GM18508 (cell line): ENCODE measurements at regions not wholly inside any gene's neighbourhood (a gene's known extent, or its start where the extent isn't known, plus 50 kb on each side); places are given as distances from the start of the nearest gene placed in this dataset.

Experiments used
- ATAC-seq: cut with Tn5 transposase; IDR thresholded peaks from one replicate; pipeline ENCODE4 v1.9.1; 2021; ENCODE audit warnings: moderate number of reproducible peaks; ENCODE audit not compliant: insufficient read depth, unreplicated experiment

GRCh38 chr9:20065046-20065445 lies 276.2 kb upstream of the SLC24A2 start:
- no peak for ATAC-seq

GRCh38 chr9:20054734-20055133 lies 265.9 kb upstream of the SLC24A2 start:
- no peak for ATAC-seq

GRCh38 chr9:20048985-20049384 lies 260.1 kb upstream of the SLC24A2 start:
- no peak for ATAC-seq

GRCh38 chr9:20048437-20048836 lies 259.6 kb upstream of the SLC24A2 start:
- no peak for ATAC-seq

- ATAC-seq = no peak
These were observed 255.8 kb upstream of the SLC24A2 start for GRCh38 chr9:20044686-20045085.

- ATAC-seq = no peak
These were observed 254.6 kb upstream of the SLC24A2 start for GRCh38 chr9:20043461-20043860.

- ATAC-seq = no peak
These were observed 254.2 kb upstream of the SLC24A2 start for GRCh38 chr9:20043035-20043434.

GRCh38 chr9:20042128-20042711 lies 253.4 kb upstream of the SLC24A2 start:
- ATAC-seq = no peak

GRCh38 chr9:20041697-20042081 lies 252.9 kb upstream of the SLC24A2 start:
- ATAC-seq = no peak

- no peak for ATAC-seq
These were observed 252.3 kb upstream of the SLC24A2 start for GRCh38 chr9:20040991-20041696.

- ATAC-seq = no peak
These were observed 248.9 kb upstream of the SLC24A2 start for GRCh38 chr9:20037699-20038098.

- ATAC-seq = no peak
These were observed 244.7 kb upstream of the SLC24A2 start for GRCh38 chr9:20033511-20033910.

GRCh38 chr9:20032413-20033006 lies 243.7 kb upstream of the SLC24A2 start:
- ATAC-seq = no peak

GRCh38 chr9:20031836-20032235 lies 243.0 kb upstream of the SLC24A2 start:
- ATAC-seq = no peak

GRCh38 chr9:20030671-20031070 lies 241.8 kb upstream of the SLC24A2 start:
- no peak for ATAC-seq

GRCh38 chr9:20030221-20030620 lies 241.4 kb upstream of the SLC24A2 start:
- no peak for ATAC-seq

GRCh38 chr9:20028849-20029231 lies 240.0 kb upstream of the SLC24A2 start:
- no peak for ATAC-seq

- ATAC-seq = no peak
These were observed 239.5 kb upstream of the SLC24A2 start for GRCh38 chr9:20028192-20028848.

GRCh38 chr9:20023961-20024571 lies 235.2 kb upstream of the SLC24A2 start:
- ATAC-seq = no peak

GRCh38 chr9:20023210-20023905 lies 234.5 kb upstream of the SLC24A2 start:
- ATAC-seq = no peak
